Prostate gland (tissue), 2 donors: ENCODE measurements at regions not wholly inside any gene's neighbourhood (a gene's known extent, or its start where the extent isn't known, plus 50 kb on each side); places are given as distances from the start of the nearest gene placed in this dataset.

Experiments used
- POLR2A ChIP-seq: fragments of 450-650 bp; IDR thresholded peaks from one replicate; pipeline ENCODE4 v1.6.1; 2016; ENCODE audit warnings: antibody characterized with exemption, mild to moderate bottlenecking
- TF ChIP-seq, protein P1 (sequence below), 4 experiments: fragments of 200-600 bp in 2 of 4; fragments of 450-650 bp in 2 of 4; sonication (generic) in 2 of 4; IDR thresholded peaks; 1 replicate in 3 of 4; 2 replicates in 1 of 4; pipeline ENCODE4 v1.5.1; 2016 to 2019; ENCODE audit warnings: antibody characterized with exemption in 4 of 4, mild to moderate bottlenecking in 2 of 4, moderate library complexity in 2 of 4

DNA sequence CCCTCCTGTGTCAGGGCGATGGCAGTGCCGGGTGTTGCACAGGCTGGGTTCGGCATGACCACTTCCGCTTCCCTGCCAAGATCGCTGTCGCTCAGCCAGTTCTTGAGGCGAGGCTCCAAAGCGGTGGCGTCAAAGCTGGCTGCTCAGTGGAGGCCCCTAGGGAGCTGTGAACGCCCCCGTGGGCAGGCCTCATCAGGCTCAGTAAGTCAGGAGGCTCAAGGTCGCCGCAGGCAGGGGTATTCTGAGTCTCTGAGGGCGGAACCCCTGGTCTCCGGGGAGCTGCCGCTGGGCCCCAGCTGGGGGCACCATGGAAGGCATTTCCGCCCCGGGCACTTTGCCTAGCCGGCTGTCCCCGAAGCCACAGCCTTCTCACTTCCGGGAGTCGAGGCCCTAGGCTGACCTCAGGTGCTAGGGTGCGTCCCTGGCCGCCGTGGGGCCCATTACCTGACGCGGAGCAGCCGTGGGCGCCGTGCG, 210.4 kb downstream of the SOCS6 start:
- TF ChIP-seq, protein P1, sequence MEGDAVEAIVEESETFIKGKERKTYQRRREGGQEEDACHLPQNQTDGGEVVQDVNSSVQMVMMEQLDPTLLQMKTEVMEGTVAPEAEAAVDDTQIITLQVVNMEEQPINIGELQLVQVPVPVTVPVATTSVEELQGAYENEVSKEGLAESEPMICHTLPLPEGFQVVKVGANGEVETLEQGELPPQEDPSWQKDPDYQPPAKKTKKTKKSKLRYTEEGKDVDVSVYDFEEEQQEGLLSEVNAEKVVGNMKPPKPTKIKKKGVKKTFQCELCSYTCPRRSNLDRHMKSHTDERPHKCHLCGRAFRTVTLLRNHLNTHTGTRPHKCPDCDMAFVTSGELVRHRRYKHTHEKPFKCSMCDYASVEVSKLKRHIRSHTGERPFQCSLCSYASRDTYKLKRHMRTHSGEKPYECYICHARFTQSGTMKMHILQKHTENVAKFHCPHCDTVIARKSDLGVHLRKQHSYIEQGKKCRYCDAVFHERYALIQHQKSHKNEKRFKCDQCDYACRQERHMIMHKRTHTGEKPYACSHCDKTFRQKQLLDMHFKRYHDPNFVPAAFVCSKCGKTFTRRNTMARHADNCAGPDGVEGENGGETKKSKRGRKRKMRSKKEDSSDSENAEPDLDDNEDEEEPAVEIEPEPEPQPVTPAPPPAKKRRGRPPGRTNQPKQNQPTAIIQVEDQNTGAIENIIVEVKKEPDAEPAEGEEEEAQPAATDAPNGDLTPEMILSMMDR (IDR thresholded peaks at IDR 0.05), result no peak
- no peak for TF ChIP-seq POLR2A
